ENCODE measurements at regions not wholly inside any gene's neighbourhood (a gene's known extent, or its start where the extent isn't known, plus 50 kb on each side); places are given as distances from the start of the nearest gene placed in this dataset.
A peak's percentile ranks its signal among the peaks of the same experiment; 100 is the strongest.

DNA sequence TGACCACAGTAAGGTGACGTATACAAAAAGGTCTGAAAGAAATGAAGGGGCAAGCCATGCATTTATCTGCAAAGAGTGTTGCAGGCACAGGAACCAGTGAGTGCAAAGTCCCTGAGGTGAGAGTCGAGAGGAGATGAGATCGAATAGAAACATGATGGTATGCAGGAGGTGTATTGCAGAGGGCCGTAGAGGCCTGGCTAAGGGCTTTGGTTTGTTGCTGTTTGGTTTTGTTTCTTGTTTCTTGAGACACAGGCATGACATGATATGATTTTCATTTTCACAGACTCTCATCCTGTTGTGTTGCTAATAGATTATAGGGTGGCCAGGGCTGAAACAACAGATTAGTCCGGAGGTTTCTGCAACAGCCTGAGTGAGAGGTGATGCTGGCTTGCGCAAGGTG is 80.4 kb downstream of the HSPH1 start:
- DNase-seq (ENCODE audit: low spot score), result no peak

GRCh38 chr13:31074756-31075155 is 86.9 kb downstream of the HSPH1 start:
- peak; percentile 16 for DNase-seq (ENCODE audit: low spot score)

DNA sequence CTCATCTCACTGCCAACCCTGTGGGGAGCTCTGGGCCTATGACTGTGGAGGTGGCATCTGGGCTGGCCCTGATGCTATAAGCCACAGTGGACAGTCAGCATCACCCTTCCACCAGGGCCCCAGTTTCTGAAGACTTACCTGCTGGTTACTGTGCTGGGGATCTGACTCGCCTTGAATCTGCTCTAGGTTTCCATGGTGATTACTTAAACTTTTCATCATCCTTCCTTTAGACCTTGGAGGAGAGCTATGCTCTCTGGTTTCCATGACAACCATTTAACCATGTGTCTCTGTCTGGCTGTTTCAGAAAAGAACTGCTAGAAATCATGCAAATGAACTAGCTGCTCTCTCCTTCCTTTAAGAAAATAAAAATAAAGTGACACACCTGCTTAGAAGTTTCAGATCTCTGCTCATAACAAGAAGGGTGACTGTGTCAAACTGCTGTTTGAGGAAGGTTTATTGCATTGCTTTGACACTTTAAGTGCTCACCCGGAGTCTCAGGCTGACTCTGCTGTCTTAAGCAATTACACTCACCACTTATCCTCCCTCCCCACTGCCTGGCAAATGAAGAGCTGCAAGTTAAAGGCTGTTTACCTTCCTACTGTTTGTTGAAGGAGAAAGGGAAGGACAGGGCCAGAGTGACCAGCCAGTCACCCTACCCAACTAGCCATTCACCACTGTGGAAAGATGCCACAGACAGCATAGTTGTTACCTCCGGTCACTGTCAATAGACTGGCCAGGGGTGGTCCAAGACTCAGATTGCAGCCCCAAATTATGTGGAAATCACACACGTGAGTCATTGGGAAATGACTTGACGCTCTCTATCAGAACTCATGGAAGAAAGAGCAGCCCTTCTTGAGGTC is 87.6 kb downstream of the HSPH1 start:
- peak; percentile 79 for DNase-seq (ENCODE audit: low spot score)

DNA sequence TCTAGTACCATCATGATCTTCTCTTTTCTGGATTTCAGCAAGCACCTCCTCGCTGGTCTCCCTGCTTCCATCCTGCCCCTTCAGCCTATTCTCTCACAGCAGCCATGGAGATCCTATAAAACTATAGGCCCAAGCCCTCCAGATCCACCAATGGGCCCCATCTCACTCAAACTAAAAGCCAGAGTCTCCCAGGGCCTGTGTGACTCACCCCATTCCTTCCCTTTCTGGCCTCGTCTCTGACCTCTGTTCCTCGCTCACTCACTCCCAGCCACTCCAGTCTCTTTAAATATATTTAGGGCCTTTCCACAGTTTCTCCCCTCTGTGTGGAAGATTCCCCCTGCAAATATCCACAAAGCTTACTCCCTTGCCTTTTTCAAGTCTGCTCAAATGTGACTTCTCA is 89.7 kb downstream of the HSPH1 start:
- no peak for DNase-seq (ENCODE audit: low spot score)

GRCh38 chr13:31069808-31070534 is 91.7 kb downstream of the HSPH1 start:
- DNase-seq (ENCODE audit: low spot score), result no peak

DNA sequence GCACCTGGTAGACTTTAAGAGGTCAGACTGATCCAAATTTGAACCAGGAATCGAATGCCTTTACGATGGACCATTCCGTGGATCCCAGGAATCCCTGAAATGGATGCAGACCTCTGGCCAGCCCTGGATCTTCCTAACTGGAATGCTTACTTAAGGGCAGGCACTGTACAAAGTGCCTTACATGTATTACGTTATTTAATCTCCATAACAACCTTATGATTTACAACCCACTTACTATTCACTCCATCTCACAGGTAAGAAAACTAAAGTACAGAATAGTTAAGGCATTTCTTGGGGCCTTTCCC is 93.6 kb downstream of the HSPH1 start:
- no peak for DNase-seq (ENCODE audit: low spot score)

- peak; percentile 81 for DNase-seq (ENCODE audit: low spot score)
Measured at GRCh38 chr13:31067416-31068118, 94.1 kb downstream of the HSPH1 start.

DNA sequence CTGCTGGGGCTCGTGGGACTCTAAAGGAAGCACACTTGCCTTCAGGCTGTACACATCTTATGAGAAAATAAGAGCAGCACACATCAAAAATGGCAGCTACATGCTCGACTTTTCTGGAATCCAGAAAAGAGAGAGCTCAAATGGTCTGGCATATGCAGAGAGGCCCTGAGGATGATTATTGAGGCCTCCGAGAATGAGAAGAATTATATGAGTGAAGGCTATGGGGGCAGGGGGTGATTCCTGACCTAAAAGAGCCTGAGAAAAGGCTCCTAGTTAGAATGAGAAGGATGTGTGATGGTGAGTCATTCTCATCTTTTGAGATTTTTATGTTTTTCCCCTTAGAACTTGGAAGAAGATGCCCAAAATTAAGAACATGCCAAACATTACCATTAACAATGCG is 97.1 kb downstream of the HSPH1 start:
- DNase-seq (ENCODE audit: low spot score), result no peak

GRCh38 chr13:31063772-31064171 is 97.9 kb downstream of the HSPH1 start:
- no peak for DNase-seq (ENCODE audit: low spot score)

GRCh38 chr13:31060655-31061054 is 101.0 kb downstream of the HSPH1 start:
- DNase-seq (ENCODE audit: low spot score), result no peak

- DNase-seq (ENCODE audit: low spot score), result no peak
Measured at GRCh38 chr13:31060220-31060619, 101.5 kb downstream of the HSPH1 start.

- no peak for DNase-seq (ENCODE audit: low spot score)
Measured at GRCh38 chr13:31057403-31058033, 104.2 kb downstream of the HSPH1 start.

GRCh38 chr13:31056644-31057271 is 104.9 kb downstream of the HSPH1 start:
- DNase-seq (ENCODE audit: low spot score), result no peak

DNA sequence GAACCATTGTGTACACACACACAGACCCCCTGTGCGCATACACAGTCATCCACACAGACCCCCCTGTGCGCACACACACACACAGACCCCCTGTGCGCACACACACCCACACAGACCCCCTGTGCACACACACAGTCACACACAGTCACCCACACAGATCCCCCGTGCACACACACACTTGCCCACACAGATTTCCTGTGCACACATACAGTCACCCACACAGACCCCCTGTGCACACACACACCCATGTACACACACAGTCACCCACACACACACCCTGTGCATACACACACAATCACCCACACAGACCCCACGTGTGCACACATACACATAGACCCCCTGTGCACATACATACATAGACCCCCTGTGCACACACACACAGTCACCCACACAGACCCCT is 106.1 kb downstream of the HSPH1 start:
- no peak for DNase-seq (ENCODE audit: low spot score)

DNA sequence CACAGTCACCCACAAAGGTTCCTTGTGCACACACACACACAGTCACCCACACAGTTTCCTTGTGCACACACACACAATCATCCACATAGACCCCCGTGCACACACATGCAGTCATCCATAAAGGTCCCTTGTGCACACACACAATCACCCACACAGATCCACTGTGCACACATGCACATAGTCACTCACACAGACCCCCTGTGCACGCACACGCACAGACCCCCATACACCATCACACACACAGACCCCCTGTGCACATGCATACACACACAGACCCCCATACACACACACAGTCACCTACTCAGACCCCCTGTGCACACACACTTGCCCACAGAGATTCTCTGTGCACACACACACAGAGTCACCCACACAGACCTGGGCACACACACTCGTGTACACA is 107.1 kb downstream of the HSPH1 start:
- DNase-seq (ENCODE audit: low spot score), result no peak

DNA sequence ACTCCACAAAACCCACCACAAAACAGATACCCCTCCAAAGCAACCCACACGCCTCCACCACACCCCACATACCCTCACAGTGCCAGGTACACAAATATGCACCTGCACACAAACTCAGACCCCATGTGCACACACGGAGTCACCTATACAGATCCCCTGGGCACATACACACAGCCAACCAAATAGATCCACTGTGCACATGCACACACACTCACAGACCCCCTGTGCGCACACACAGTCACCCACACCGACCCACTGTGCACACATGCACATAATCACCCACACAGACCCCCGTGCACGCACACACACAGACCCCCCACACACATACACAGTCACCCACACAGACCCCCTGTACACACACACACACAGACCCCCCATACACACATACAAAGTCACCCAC is 107.8 kb downstream of the HSPH1 start:
- no peak for DNase-seq (ENCODE audit: low spot score)

- DNase-seq (ENCODE audit: low spot score), result no peak
Measured at GRCh38 chr13:31053091-31053490, 108.6 kb downstream of the HSPH1 start.

DNA sequence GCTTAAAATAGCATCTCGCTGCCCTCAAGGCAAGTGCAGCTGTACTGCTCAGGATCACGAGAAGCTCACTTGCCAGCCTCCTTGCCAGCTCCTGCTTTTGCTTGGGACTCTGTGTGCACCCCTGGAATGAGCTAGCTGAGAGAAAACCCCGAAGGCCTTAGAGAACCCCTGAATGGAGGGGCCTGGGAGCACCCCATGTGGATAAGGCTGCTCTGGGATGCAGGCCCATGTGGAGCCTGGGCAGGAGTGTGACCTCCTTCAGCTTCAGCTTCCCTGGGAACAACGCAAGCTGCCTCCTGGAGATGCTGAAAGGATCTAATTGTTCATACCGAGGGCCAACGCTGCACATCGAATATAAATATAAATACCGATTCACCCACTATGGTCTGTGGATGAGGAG is 109.2 kb downstream of the HSPH1 start:
- DNase-seq (ENCODE audit: low spot score), result no peak

DNA sequence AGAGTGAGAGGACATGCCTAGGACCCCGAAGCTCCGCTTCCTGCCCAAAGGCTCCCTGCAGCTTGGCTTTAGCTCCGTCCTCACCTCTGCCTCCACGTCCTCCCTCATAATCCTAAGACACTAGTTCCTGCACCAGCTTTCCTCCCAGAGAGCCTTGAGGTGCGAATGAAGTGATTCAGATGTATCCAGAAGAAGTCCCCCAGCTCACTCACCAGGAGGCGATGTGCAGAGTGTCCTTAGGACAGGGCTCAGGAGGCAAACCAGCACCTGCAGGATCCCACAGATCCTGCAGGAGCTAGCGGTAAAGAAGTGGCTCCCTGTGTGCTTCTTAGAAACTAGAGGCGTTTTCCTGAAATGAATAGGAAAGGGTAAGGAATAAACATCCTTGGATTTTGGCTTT is 109.7 kb downstream of the HSPH1 start:
- DNase-seq (ENCODE audit: low spot score), result no peak

DNA sequence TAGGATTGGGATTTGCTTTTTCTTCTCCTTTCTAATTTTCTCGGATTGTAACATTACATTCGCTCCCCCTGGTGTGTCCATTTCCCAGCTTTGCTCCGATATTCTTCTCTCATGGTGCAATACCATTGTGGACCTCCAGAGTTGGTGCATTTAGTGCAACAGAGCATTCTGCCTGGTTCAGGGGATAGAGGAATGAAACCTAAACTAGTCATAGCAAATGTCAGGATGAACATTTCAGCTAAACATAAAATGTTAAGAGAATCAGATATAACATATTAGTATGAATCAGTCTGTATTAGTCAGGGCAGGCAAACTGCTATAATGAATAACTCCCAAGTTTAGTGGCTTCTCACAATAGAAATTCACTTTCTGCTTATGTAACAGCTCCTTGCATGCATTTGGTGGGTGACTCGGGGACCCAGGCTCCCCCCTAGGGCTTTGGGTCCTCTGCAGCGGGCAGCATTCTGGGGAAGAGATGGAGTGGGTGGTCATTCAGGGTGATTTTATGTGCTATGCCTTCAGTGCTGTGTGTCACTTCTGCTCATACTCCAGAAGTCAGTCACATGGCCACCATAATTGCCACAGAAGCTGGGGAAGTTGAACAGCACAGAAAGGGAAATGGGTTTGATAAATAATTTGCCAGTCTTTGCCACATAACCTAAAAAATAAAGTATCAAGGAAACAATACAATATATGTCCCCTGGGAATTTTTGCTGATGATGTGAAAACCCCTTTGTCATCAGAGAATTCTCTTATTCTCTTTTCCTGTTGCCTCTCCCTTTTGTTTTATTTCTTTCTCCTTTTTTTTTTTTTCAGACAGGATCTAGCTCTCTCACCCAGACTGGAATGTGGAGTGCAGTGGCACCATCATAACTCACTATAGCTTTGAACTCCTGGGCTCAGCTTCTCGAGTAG is 111.0 kb downstream of the HSPH1 start:
- no peak for DNase-seq (ENCODE audit: low spot score)

DNA sequence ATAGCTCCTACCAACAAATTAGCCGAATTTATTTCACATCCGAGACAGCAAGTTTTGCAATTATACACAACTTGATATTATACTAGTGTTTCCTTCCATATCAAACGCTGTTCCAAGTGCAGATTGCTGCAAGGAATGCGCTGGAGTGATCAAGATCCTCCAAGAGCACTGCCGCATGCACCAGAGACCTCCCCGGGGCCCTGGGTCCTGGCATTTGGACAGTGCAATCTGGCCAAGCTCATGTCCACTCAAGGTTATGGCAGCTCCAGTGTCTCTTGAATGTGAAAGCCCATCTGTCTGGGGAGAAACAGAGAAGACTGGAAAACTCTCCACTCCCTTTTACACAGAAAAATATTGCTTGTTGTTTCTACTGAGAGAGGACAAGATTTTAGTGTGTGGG is 111.9 kb downstream of the HSPH1 start:
- no peak for DNase-seq (ENCODE audit: low spot score)

Data from putamen (tissue), 1 donor.